ENCODE measurements at regions not wholly inside any gene's neighbourhood (a gene's known extent, or its start where the extent isn't known, plus 50 kb on each side); places are given as distances from the start of the nearest gene placed in this dataset.
A peak's percentile ranks its signal among the peaks of the same experiment; 100 is the strongest.
"Not testable (repeated sequence)": the region's sequence is repeated elsewhere in the genome, so short reads cannot be mapped to it uniquely, and the experiment has no call there.

GRCh38 chr11:87559852-87560251, 522.1 kb downstream of the TMEM135 start:
- peak; percentile 1 for DNase-seq (ENCODE audit: low read depth, low spot score)

GRCh38 chr11:87555101-87555500, 517.4 kb downstream of the TMEM135 start:
- peak; percentile 55 for DNase-seq (ENCODE audit: low read depth, low spot score)

GRCh38 chr11:87548797-87549196, 511.1 kb downstream of the TMEM135 start:
- no peak for DNase-seq (ENCODE audit: low read depth, low spot score)

- DNase-seq (ENCODE audit: low read depth, low spot score) = no peak
These were observed 508.1 kb downstream of the TMEM135 start for GRCh38 chr11:87545858-87546257.

- DNase-seq (ENCODE audit: low read depth, low spot score) = no peak
These were observed 501.9 kb downstream of the TMEM135 start for GRCh38 chr11:87539596-87539995.

GRCh38 chr11:87536565-87536964, 498.8 kb downstream of the TMEM135 start:
- no peak for DNase-seq (ENCODE audit: low read depth, low spot score)

GRCh38 chr11:87536016-87536415, 498.3 kb downstream of the TMEM135 start:
- no peak for DNase-seq (ENCODE audit: low read depth, low spot score)

GRCh38 chr11:87535513-87535912, 497.8 kb downstream of the TMEM135 start:
- no peak for DNase-seq (ENCODE audit: low read depth, low spot score)

- not testable (repeated sequence) for DNase-seq (ENCODE audit: low read depth, low spot score)
These were observed 494.1 kb downstream of the TMEM135 start for GRCh38 chr11:87531835-87532234.

GRCh38 chr11:87529486-87529885, 491.8 kb downstream of the TMEM135 start:
- DNase-seq (ENCODE audit: low read depth, low spot score) = no peak

GRCh38 chr11:87528752-87529151, 491.0 kb downstream of the TMEM135 start:
- no peak for DNase-seq (ENCODE audit: low read depth, low spot score)

GRCh38 chr11:87523276-87523675, 485.5 kb downstream of the TMEM135 start:
- no peak for DNase-seq (ENCODE audit: low read depth, low spot score)

- DNase-seq (ENCODE audit: low read depth, low spot score) = no peak
These were observed 480.5 kb downstream of the TMEM135 start for GRCh38 chr11:87518266-87518665.

GRCh38 chr11:87517351-87517750, 479.6 kb downstream of the TMEM135 start:
- DNase-seq (ENCODE audit: low read depth, low spot score) = no peak

GRCh38 chr11:87507722-87508121, 470.0 kb downstream of the TMEM135 start:
- DNase-seq (ENCODE audit: low read depth, low spot score) = peak; percentile 53

- DNase-seq (ENCODE audit: low read depth, low spot score) = not testable (repeated sequence)
These were observed 469.2 kb downstream of the TMEM135 start for GRCh38 chr11:87506946-87507345.

- DNase-seq (ENCODE audit: low read depth, low spot score) = no peak
These were observed 463.7 kb downstream of the TMEM135 start for GRCh38 chr11:87501388-87501787.

- DNase-seq (ENCODE audit: low read depth, low spot score) = peak; percentile 14
These were observed 457.2 kb downstream of the TMEM135 start for GRCh38 chr11:87494936-87495335.

GRCh38 chr11:87494026-87494425, 456.3 kb downstream of the TMEM135 start:
- DNase-seq (ENCODE audit: low read depth, low spot score) = peak; percentile 15

- peak; percentile 44 for DNase-seq (ENCODE audit: low read depth, low spot score)
These were observed 455.8 kb downstream of the TMEM135 start for GRCh38 chr11:87493516-87493915.

- no peak for DNase-seq (ENCODE audit: low read depth, low spot score)
These were observed 453.6 kb downstream of the TMEM135 start for GRCh38 chr11:87491381-87491780.

- DNase-seq (ENCODE audit: low read depth, low spot score) = no peak
These were observed 452.9 kb downstream of the TMEM135 start for GRCh38 chr11:87490671-87491070.

- DNase-seq (ENCODE audit: low read depth, low spot score) = no peak
These were observed 446.8 kb downstream of the TMEM135 start for GRCh38 chr11:87484566-87484965.

- DNase-seq (ENCODE audit: low read depth, low spot score) = no peak
These were observed 439.6 kb downstream of the TMEM135 start for GRCh38 chr11:87477321-87477720.
